Heart left ventricle (tissue), 13 donors: ENCODE measurements at regions not wholly inside any gene's neighbourhood (a gene's known extent, or its start where the extent isn't known, plus 50 kb on each side); places are given as distances from the start of the nearest gene placed in this dataset.

ENCODE experiments used
- POLR2A ChIP-seq, 2 donors: fragments of 450-650 bp; IDR thresholded peaks; one replicate each; pipeline ENCODE4 v1.6.1; 2017; ENCODE audit warnings: antibody characterized with exemption in 2 of 2, mild to moderate bottlenecking in 2 of 2, moderate library complexity in 2 of 2
- TF ChIP-seq, protein P1 (sequence below), 12 donors: fragments of 200-600 bp; sonication (generic) in 4 of 12; IDR thresholded peaks; one replicate each; pipeline versions ENCODE4 v1.5.0 to v1.8.0; 2018 to 2022; ENCODE audit warnings: antibody characterized with exemption in 12 of 12, mild to moderate bottlenecking in 5 of 12
- donor health status: ischemic (EF 13 %, LVEDD 7.1; RV severe dilation, severe dysfunction).
- donor health status: DM: no; HTN: yes; CAD: no.
- donor health status: DM: no; HTN: no; CAD: no.
- donor health status: ischemic (EF 25% LVEDD 6.9; RV normal size, moderate dysfunction).
- donor health status: ischemic (EF 25% LVEDD 5.7; RV mildly dilated, moderate dysfunction).
- donor health status: ischemic (EF 35%, LVEDD 5.7; RV mildly dilated, moderate dysfunction).
- donor health status: nonischemic (EF 11% LVEDD 7.7; RV severe dilation, severe dysfunction).
- donor health status: DM: yes; HTN: yes; CAD: no.
- donor health status: PGD.
- donor health status: ischemic (EF 29% LVEDD 5.4; RV normal size, mild dysfunction).
- donor health status: nonischemic (EF 23%, LVEDD 6.1; RV moderate dilation, normal function).

DNA sequence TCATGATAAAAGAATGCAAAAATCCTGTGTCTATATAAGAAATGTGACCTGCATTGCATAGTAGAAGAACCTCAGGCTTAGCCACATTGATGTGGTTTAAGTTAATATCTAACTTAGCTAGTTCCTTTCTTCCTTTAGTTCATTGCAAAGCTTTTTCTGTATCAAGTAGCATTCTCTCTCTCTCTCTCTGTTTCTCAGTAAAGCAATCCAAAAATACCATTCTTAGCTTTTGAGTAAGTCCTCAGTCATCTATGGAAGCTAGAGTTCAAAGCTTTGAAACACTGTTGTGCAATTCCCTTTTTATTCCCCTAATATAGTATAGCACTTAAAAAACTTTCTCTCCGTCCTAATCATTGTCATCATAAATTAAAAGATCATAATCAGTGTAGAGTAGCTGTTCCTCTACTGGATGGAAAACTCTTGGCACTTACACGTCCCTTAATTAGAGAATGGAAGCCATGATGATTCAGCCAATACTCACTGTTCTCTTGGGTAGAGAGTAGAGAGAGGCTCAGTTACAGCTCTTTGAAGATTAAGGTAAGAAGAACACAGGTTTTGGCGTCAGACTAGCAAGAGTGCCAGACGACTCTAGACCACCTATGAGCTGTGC is 350.3 kb upstream of the LYPLAL1 start:
- TF ChIP-seq, protein P1, sequence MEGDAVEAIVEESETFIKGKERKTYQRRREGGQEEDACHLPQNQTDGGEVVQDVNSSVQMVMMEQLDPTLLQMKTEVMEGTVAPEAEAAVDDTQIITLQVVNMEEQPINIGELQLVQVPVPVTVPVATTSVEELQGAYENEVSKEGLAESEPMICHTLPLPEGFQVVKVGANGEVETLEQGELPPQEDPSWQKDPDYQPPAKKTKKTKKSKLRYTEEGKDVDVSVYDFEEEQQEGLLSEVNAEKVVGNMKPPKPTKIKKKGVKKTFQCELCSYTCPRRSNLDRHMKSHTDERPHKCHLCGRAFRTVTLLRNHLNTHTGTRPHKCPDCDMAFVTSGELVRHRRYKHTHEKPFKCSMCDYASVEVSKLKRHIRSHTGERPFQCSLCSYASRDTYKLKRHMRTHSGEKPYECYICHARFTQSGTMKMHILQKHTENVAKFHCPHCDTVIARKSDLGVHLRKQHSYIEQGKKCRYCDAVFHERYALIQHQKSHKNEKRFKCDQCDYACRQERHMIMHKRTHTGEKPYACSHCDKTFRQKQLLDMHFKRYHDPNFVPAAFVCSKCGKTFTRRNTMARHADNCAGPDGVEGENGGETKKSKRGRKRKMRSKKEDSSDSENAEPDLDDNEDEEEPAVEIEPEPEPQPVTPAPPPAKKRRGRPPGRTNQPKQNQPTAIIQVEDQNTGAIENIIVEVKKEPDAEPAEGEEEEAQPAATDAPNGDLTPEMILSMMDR (IDR thresholded peaks at IDR 0.05), result no peak
- TF ChIP-seq POLR2A (IDR thresholded peaks at IDR 0.05), result no peak
